A204.1 (cell line): ENCODE measurements at regions not wholly inside any gene's neighbourhood (a gene's known extent, or its start where the extent isn't known, plus 50 kb on each side); places are given as distances from the start of the nearest gene placed in this dataset.

ENCODE experiments used
- FAIRE-seq: peaks from 2 replicates; lab custom pipeline; 2012; peaks lifted over from hg19 to GRCh38; lab: Jason Lieb, UNC

DNA sequence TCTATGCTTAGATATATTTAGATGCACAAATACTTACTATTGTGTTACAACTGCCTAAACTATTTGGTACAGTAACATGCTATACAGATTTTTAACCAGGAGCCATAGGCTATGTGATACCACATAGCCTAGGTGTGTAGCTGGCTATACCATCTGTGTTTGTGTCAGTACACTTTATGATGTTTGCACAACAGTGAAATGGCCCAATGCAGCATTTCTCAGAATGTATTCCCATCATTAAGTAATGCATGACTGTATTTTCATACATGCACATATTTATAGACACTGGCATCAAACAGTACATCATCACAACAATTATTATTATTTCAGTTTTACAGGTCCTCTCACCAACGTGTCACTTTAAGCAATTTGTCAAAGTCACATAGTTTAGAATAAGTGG lies 979.5 kb upstream of the TENM4 start:
- FAIRE-seq: no peak

GRCh38 chr11:80417681-80418080 lies 976.9 kb upstream of the TENM4 start:
- FAIRE-seq: no peak

DNA sequence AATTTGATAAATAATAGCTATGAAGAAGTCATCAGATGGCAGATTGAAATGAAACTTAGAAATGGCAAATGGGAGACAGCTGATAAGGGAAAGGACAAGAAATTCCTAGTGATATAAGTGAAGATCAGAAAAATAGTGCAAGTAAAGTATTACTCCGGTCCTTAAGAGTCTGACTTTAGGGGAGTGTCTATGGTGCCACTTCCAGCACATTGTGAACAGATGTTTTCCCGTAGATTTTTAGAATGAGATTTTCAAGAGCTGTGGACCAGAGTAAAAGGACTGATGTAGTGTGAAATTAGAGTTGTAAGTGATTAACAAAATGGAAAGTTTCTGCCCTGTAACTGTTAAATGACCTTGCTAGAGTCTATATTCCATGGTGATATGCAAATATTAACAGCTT lies 974.8 kb upstream of the TENM4 start:
- no peak for FAIRE-seq

DNA sequence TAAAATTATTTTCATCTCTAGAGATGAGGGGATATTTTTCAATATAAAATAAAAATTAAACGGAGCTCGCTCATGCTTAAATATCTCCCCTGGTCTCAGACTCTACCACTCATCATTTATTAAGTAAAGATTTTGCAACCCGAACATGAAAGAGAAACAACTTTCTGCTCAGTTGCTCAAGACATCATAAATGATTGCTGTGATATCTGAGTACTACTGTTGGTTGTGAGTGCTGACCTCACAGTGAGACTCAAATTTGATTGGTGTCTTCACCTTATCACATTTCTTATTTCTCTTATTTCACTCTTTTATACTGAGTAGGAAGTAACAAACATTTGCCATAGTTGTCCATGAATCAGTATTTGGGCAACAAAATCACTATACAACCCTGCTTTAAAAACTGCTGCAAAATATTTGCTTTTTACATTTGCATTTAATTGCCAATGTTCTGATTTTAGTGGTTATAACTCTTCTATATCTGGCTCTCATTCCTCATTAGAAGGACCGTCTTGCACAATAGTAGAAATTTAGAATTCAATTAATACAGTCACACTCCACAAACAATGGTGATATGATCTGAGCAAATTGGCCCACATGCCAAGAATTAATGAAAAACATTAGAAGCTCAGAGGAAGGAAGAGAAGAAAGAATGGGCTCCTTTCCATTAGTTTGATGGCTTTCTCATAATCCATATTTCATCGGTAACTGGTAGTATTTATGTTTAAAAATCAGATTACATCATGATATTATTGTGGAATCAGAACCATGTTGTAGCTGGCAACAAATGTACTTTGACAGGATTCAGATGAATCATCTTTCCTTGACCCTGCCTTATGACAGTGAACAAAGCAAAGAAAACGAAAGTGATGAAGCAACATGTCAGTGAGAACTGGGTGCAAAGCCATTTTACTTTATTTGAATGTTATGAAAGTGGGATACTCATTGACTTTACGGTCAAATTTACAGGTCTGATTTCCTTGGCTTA lies 973.6 kb upstream of the TENM4 start:
- FAIRE-seq: no peak

DNA sequence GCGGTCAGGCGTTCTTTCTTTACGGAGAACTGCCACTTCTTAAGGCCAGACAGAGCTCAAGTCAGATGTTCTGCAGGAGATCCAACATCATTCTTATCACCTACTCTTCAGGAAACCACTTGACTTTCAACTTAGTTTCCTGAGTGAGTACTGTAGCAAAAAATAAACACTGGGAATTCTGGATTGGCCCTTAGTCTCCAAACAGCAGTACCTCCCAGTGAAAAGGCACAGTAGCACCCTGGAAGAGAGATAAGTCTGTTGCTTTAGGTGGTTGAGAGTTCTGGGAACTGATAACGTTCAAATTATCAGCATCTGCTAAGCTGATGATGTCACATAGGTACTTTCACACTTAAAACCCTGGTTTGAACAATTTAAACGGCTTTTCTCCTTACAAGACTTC lies 971.8 kb upstream of the TENM4 start:
- no peak for FAIRE-seq

DNA sequence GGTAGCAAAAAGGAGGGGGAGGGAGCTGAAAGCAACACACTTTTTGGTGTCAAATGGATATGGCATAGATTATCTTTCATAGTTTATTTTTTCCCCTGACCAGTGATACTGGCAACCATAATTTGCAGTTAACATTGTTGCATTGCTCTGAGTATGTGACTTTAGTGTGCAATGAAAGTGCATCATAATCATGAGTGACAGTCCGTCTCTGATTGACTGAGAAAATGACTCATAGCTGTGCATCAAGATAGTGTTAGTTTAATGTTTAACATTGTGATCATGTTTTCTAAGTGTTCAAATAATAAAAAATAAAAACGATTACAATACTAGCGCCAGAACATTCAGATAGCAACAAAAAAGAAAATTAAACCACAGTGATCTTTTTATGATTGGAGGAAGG lies 952.4 kb upstream of the TENM4 start:
- FAIRE-seq: no peak

GRCh38 chr11:80390505-80390904 lies 949.7 kb upstream of the TENM4 start:
- FAIRE-seq: no peak

- FAIRE-seq: no peak
Measured at GRCh38 chr11:80388536-80388935, 947.7 kb upstream of the TENM4 start.

DNA sequence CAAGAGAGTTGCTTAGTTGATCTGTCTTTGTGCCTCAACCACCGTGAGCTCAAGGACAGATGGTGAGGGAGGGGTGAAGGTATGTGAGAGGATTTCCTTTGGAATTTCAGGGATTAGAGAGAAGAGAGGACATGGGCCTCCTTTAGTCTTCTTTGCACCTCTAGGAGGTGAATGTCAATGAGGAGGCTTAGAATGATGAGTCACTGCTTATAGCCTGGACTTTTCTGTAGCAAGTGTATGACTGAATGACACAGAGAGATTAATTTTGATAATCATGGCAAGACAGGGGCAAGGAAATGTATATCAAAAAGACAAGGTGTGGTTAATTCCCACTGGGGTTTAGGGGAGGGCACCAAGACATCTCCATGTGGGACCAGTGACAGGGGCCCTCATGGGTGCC lies 947.3 kb upstream of the TENM4 start:
- FAIRE-seq: no peak

DNA sequence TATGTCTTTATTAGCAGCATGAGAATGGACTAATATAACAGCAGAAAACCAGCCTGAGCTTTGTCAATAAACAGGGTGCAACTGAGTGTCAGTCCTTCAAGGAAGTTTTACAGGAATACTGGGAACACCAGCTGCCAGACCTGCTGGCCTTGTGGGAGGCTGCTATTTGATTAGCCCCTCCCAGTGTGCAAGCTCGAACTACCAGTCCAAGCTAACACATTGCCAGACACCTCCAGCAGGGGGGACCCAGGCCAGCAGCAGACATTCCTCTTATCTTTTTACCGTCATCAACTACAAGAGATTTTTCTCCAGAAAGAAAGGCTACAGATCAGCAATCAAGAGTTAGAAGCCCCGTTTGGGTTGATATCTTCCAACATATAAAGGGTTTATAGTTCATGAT lies 942.8 kb upstream of the TENM4 start:
- no peak for FAIRE-seq

DNA sequence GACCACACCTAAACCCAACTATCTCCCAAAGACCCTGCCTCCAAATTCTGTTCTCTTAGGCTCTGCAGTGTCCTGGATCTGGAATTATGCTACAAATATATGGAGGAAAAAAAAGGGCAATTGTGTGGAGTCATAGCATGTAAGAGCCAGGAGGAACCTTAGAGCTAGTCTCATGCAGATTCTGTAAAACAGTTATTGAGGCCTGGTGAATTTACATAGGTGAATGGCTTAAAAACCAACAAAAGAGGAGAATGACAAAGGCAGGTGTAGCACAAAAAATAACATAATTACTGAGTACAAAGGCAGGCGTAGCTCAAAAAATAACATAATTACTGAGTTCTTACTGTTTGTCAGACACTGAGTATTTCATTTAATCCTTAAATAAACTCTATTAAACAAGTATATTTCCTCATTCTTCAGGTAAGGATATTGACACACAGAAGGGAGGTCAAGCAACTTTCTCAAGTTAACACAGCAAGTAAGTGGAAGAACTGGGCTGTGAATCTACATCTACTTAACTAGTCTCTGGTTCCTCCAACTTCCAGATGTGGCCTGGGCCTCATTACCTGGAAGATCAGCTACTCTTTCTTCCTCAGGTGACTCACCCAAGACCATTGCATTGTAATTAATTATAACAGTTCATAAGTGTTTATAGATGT lies 938.9 kb upstream of the TENM4 start:
- FAIRE-seq: no peak

GRCh38 chr11:80371931-80372330 lies 931.1 kb upstream of the TENM4 start:
- FAIRE-seq: no peak

DNA sequence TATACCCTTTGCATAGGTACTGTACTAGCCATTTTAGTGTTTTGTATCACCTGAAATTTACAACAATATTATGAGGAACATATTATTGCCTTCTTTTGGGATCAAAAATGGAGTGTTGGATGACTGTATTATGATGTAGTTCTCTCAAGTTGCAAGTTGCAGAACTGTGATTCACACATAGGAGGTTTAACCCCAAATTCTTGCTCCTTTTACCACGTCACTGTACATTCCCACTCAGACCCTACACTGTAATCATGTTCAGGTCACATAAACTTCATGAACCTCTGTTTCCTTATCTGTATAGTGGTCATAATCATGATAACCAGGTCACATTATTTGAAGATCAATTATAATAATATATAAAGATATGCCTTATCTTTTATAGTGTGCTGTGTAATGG lies 925.1 kb upstream of the TENM4 start:
- FAIRE-seq: no peak

DNA sequence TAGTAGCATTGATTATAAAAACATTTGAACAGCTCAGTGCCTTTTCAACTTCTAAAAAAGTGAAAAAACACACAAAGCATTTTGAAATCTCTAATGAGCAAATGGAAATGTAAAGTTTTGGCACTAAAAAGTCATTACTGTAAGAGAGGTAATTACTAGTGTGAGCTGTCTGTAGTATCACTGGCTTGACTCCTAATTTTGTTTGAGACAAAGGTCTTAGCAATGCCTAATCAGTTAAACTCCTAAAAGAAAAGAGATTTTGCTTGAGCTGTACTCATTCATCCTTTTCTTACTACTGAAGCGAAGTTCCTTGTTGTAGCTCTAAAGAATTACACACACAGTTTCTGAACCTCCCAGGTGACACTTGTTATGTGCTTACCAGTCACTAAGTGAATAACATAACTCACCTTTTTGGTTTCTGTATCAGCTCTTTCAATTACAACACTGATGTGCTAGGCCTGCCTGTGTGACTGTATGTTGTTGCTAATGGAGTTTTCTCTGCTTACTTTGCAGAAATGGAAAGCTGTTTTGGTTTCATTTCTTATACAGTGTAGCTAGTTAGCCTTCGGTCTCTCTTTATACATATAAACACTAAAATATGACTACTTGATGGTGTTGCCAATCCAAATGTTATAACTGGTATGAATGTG lies 924.4 kb upstream of the TENM4 start:
- FAIRE-seq: no peak

DNA sequence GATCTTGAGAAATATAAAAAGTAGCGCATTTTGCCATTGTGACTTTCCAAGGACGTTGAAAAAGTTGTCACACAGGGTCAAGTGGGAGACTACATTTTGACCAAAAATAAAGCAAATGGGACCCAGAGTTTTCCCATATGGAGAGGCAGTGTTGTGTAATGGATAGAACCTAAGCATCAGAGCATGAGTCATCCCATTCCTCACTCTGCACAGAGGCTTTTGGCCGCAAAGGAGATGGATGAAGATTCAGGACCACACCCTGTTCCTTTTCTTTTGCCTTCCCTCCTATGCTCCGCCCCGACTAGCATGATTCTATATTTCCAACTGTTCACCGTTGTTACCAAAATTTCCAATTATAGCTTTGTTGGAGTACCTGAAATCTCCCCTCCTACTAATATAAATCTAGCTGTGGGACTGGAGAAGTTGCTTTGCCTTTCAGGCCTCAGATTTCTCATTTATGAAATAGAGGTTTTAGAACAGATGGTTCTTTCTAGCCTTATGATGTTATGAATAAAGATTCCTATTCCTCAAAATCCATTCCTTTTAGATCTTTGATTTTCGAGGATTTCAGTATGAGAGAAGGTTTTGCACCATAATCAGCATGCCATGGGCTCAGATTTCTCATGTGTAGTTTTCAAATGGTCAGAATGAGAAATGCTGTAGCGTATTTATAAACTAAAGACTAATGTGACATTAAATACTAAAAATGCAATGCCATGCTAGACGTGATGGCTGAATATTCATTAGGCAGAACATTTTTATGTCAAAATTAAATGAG lies 921.9 kb upstream of the TENM4 start:
- no peak for FAIRE-seq

GRCh38 chr11:80355251-80355650 lies 914.4 kb upstream of the TENM4 start:
- no peak for FAIRE-seq

DNA sequence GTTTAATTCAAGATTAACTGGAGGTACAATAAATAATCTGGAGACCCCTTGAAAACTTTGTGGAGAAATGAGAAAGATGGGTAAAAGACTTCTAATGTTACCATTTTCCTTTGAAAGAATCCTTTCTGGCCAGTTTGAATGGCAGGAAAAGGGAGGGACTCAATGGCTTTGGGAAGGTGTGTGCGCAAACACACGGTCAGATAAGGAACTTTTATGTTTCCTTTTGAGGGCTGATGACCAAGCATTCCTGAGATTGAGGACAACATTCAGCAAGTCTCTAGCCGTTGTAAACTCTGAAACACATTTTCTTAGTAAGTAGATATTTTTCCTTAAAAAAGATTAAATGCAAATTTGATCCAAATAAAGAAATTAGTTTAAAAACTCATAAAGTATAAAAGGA lies 909.7 kb upstream of the TENM4 start:
- FAIRE-seq: no peak

DNA sequence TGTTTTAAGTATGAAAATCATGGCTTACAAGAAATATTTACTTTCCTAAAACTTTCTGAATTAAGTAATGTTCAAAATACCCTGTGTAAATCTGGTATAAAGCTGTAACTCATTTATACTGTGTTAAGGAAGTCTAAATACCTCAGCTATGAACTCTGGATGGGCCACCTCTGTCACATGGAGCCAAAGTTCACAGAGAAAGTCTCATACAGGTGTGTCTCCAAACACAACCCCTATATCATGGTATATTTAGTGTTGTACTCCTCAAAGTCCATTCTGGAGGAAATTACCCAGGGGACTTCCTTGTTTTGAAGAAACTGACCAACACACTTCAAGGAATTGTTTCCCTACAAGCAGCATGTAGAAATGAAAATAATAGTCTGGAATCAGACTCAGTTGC lies 909.2 kb upstream of the TENM4 start:
- FAIRE-seq: no peak

GRCh38 chr11:80346353-80347059 lies 905.7 kb upstream of the TENM4 start:
- no peak for FAIRE-seq

DNA sequence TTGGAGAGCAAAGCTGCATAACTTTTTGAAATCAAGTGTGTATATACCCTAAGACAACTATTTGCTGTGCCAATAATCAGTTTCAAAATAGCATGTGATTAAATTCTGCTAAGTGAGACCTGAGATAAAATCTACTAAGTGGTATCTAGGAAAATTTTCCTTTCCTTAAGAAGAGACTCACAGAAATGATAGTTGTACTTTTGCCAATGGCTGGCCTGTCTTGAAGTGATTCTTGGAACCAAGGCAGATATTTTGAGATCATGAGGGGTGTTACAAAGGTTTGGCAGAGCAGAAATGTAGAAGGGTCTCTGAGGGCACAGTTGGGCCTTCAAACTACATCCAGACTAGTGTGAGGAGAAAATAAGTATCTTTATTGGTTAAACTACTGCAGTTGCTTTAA lies 902.6 kb upstream of the TENM4 start:
- no peak for FAIRE-seq

DNA sequence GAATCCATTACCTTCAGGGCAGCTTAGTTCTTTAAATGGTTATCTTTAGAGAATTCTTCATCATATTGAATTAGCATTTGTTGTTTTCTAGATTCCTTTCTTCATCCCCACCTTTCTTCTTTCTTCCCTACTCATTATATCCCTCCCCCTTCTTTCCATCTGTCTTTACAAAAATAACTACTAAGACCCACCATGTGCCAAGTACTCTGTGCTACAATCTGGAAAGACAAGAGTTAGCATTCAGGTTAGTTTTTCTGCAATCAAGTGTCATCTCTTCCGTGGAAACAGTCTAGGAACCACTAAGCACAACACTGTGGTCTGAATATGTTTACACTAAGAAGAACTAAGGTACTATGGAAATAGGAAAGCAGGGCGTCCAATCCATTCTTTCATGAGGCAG lies 897.4 kb upstream of the TENM4 start:
- no peak for FAIRE-seq

GRCh38 chr11:80331694-80332093 lies 890.9 kb upstream of the TENM4 start:
- FAIRE-seq: no peak
